ENCODE measurements at regions not wholly inside any gene's neighbourhood (a gene's known extent, or its start where the extent isn't known, plus 50 kb on each side); places are given as distances from the start of the nearest gene placed in this dataset.

GRCh38 chr2:45260946-45261345 is 251.7 kb upstream of the SIX2 start:
- peaks cover 29% of the 10 kb centered on the region for H3K27me3 Mint-ChIP-seq
- DNase-seq: no peak
- no peaks in the 10 kb centered on the region for H3K9me3 Mint-ChIP-seq
- CTCF ChIA-PET: no interaction called here
- H3K36me3 Mint-ChIP-seq (ENCODE audit: low read depth): no peaks in the 10 kb centered on the region
- H3K4me3 Mint-ChIP-seq: no peak overlapping the region
- H3K27ac Mint-ChIP-seq: no peak overlapping the region
- POLR2A ChIA-PET: no interaction called here
- H3K4me1 Mint-ChIP-seq: no peaks in the 10 kb centered on the region

GRCh38 chr2:45259547-45260160 is 250.4 kb upstream of the SIX2 start:
- CTCF ChIA-PET: no interaction called here
- Mint-ChIP-seq H3K4me1 (no peaks in the 10 kb centered on the region), H3K27me3 (peaks cover 26% of the 10 kb centered on the region), H3K4me3 (no peak overlapping the region), H3K27ac (no peak overlapping the region), H3K36me3 (ENCODE audit: low read depth) (no peaks in the 10 kb centered on the region), H3K9me3 (no peaks in the 10 kb centered on the region)
- POLR2A ChIA-PET: no interaction called here
- no peak for DNase-seq

- POLR2A ChIA-PET: no interaction called here
- CTCF ChIA-PET: no interaction called here
- Mint-ChIP-seq H3K27me3 (peaks cover 22% of the 10 kb centered on the region), H3K9me3 (no peaks in the 10 kb centered on the region), H3K36me3 (ENCODE audit: low read depth) (no peaks in the 10 kb centered on the region), H3K27ac (no peak overlapping the region), H3K4me3 (no peak overlapping the region), H3K4me1 (no peaks in the 10 kb centered on the region)
- no peak for DNase-seq
Observed at GRCh38 chr2:45259138-45259537, 249.9 kb upstream of the SIX2 start.

GRCh38 chr2:45258311-45258710 is 249.1 kb upstream of the SIX2 start:
- Mint-ChIP-seq H3K4me1 (no peaks in the 10 kb centered on the region), H3K9me3 (no peaks in the 10 kb centered on the region), H3K36me3 (ENCODE audit: low read depth) (no peaks in the 10 kb centered on the region), H3K4me3 (no peak overlapping the region), H3K27ac (no peak overlapping the region), H3K27me3 (peaks cover 14% of the 10 kb centered on the region)
- ChIA-PET CTCF (no interaction called here), POLR2A (no interaction called here)
- no peak for DNase-seq

- no peak for DNase-seq
- CTCF ChIA-PET: no interaction called here
- POLR2A ChIA-PET: no interaction called here
- Mint-ChIP-seq H3K4me3 (no peak overlapping the region), H3K36me3 (ENCODE audit: low read depth) (no peaks in the 10 kb centered on the region), H3K9me3 (no peaks in the 10 kb centered on the region), H3K27me3 (peaks cover 9% of the 10 kb centered on the region), H3K4me1 (no peaks in the 10 kb centered on the region), H3K27ac (no peak overlapping the region)
Observed at GRCh38 chr2:45257820-45258219, 248.6 kb upstream of the SIX2 start.

GRCh38 chr2:45256867-45257641 is 247.8 kb upstream of the SIX2 start:
- no peaks in the 10 kb centered on the region for H3K36me3 Mint-ChIP-seq (ENCODE audit: low read depth)
- no peaks in the 10 kb centered on the region for H3K9me3 Mint-ChIP-seq
- H3K4me3 Mint-ChIP-seq: no peak overlapping the region
- CTCF ChIA-PET: no interaction called here
- H3K27ac Mint-ChIP-seq: no peak overlapping the region
- no peaks in the 10 kb centered on the region for H3K4me1 Mint-ChIP-seq
- peaks cover 5% of the 10 kb centered on the region for H3K27me3 Mint-ChIP-seq
- POLR2A ChIA-PET: no interaction called here
- DNase-seq: no peak

GRCh38 chr2:45256173-45256866 is 247.1 kb upstream of the SIX2 start:
- Mint-ChIP-seq H3K4me3 (no peak overlapping the region), H3K36me3 (ENCODE audit: low read depth) (no peaks in the 10 kb centered on the region), H3K27ac (no peak overlapping the region), H3K27me3 (peaks cover 5% of the 10 kb centered on the region), H3K4me1 (no peaks in the 10 kb centered on the region), H3K9me3 (no peaks in the 10 kb centered on the region)
- DNase-seq: no peak
- ChIA-PET CTCF (no interaction called here), POLR2A (no interaction called here)

GRCh38 chr2:45255563-45255962 is 246.3 kb upstream of the SIX2 start:
- CTCF ChIA-PET: no interaction called here
- H3K27me3 Mint-ChIP-seq: peaks cover 3% of the 10 kb centered on the region
- H3K9me3 Mint-ChIP-seq: no peaks in the 10 kb centered on the region
- H3K27ac Mint-ChIP-seq: no peak overlapping the region
- POLR2A ChIA-PET: no interaction called here
- no peaks in the 10 kb centered on the region for H3K4me1 Mint-ChIP-seq
- H3K36me3 Mint-ChIP-seq (ENCODE audit: low read depth): no peaks in the 10 kb centered on the region
- no peak overlapping the region for H3K4me3 Mint-ChIP-seq
- no peak for DNase-seq

- Mint-ChIP-seq H3K27me3 (peaks cover 8% of the 10 kb centered on the region), H3K27ac (no peak overlapping the region), H3K36me3 (ENCODE audit: low read depth) (no peaks in the 10 kb centered on the region), H3K4me3 (no peak overlapping the region), H3K4me1 (no peaks in the 10 kb centered on the region), H3K9me3 (no peaks in the 10 kb centered on the region)
- ChIA-PET POLR2A (no interaction called here), CTCF (no interaction called here)
- DNase-seq: no peak
Observed at GRCh38 chr2:45254025-45254424, 244.8 kb upstream of the SIX2 start.

GRCh38 chr2:45253151-45253550 is 243.9 kb upstream of the SIX2 start:
- Mint-ChIP-seq H3K36me3 (ENCODE audit: low read depth) (no peaks in the 10 kb centered on the region), H3K9me3 (no peaks in the 10 kb centered on the region), H3K27me3 (peaks cover 9% of the 10 kb centered on the region), H3K27ac (no peak overlapping the region), H3K4me3 (no peak overlapping the region), H3K4me1 (no peaks in the 10 kb centered on the region)
- POLR2A ChIA-PET: no interaction called here
- CTCF ChIA-PET: no interaction called here
- DNase-seq: no peak

- no peak for DNase-seq
- Mint-ChIP-seq H3K27ac (no peak overlapping the region), H3K27me3 (peaks cover 15% of the 10 kb centered on the region), H3K9me3 (no peaks in the 10 kb centered on the region), H3K36me3 (ENCODE audit: low read depth) (no peaks in the 10 kb centered on the region), H3K4me1 (no peaks in the 10 kb centered on the region), H3K4me3 (no peak overlapping the region)
- POLR2A ChIA-PET: no interaction called here
- CTCF ChIA-PET: no interaction called here
Observed at GRCh38 chr2:45250176-45250575, 240.9 kb upstream of the SIX2 start.

GRCh38 chr2:45248214-45248613 is 239.0 kb upstream of the SIX2 start:
- no peak overlapping the region for H3K27ac Mint-ChIP-seq
- no peak for DNase-seq
- no peaks in the 10 kb centered on the region for H3K9me3 Mint-ChIP-seq
- H3K4me3 Mint-ChIP-seq: no peak overlapping the region
- peaks cover 20% of the 10 kb centered on the region for H3K27me3 Mint-ChIP-seq
- ChIA-PET CTCF (no interaction called here), POLR2A (no interaction called here)
- H3K4me1 Mint-ChIP-seq: no peaks in the 10 kb centered on the region
- H3K36me3 Mint-ChIP-seq (ENCODE audit: low read depth): no peaks in the 10 kb centered on the region

- ChIA-PET CTCF (no interaction called here), POLR2A (no interaction called here)
- H3K27me3 Mint-ChIP-seq: peaks cover 32% of the 10 kb centered on the region
- H3K4me3 Mint-ChIP-seq: no peak overlapping the region
- H3K9me3 Mint-ChIP-seq: no peaks in the 10 kb centered on the region
- no peaks in the 10 kb centered on the region for H3K36me3 Mint-ChIP-seq (ENCODE audit: low read depth)
- H3K4me1 Mint-ChIP-seq: no peaks in the 10 kb centered on the region
- H3K27ac Mint-ChIP-seq: no peak overlapping the region
- DNase-seq: no peak
Observed at GRCh38 chr2:45244928-45245327, 235.7 kb upstream of the SIX2 start.

GRCh38 chr2:45242161-45242741 is 233.0 kb upstream of the SIX2 start:
- CTCF ChIA-PET: no interaction called here

More at GRCh38 chr2:45242161-45242741, 233.0 kb upstream of the SIX2 start:
- no peak for DNase-seq
- H3K4me3 Mint-ChIP-seq: no peak overlapping the region
- H3K4me1 Mint-ChIP-seq: peaks cover 5% of the 10 kb centered on the region
- H3K27me3 Mint-ChIP-seq: peaks cover 21% of the 10 kb centered on the region
- H3K9me3 Mint-ChIP-seq: no peaks in the 10 kb centered on the region
- POLR2A ChIA-PET: no interaction called here
- no peak overlapping the region for H3K27ac Mint-ChIP-seq
- H3K36me3 Mint-ChIP-seq (ENCODE audit: low read depth): no peaks in the 10 kb centered on the region
